ENCODE measurements at regions not wholly inside any gene's neighbourhood (a gene's known extent, or its start where the extent isn't known, plus 50 kb on each side); places are given as distances from the start of the nearest gene placed in this dataset.

- no TSS peak for BruUV-seq (replicated peaks)
- CTCF ChIA-PET: no interaction called here
- Histone ChIP-seq H3K27ac (no peak overlapping the region), H3K4me3 (no peak overlapping the region), H3K4me1 (replicated peaks; ENCODE audit: insufficient read depth) (no peaks in the 10 kb centered on the region), H3K9me3 (ENCODE audit: insufficient read depth, low read depth) (no peaks in the 10 kb centered on the region), H3F3A (ENCODE audit: insufficient read depth, low read depth) (no peaks in the 10 kb centered on the region), H3K79me2 (ENCODE audit: low read depth) (no peaks in the 10 kb centered on the region), H2AFZ (no peak overlapping the region), H4K20me1 (ENCODE audit: insufficient read depth) (no peaks in the 10 kb centered on the region), H3K27me3 (ENCODE audit: insufficient read depth, low read depth) (no peaks in the 10 kb centered on the region), H3K9me2 (ENCODE audit: insufficient read depth) (no peaks in the 10 kb centered on the region), H3K36me3 (ENCODE audit: low read depth) (no peaks in the 10 kb centered on the region), H3K4me2 (no peak overlapping the region)
- intact Hi-C loops (cut with micrococcal nuclease; ENCODE audit: unreplicated experiment): no loop called here
- no peak for DNase-seq
- POLR2A ChIA-PET (ENCODE audit: unreplicated experiment): no interaction called here
- no peak for TF ChIP-seq CTCF (conservative IDR thresholded peaks at IDR 0.05)
- no peak for TF ChIP-seq EZH2 (IDR thresholded peaks at IDR 0.05; ENCODE audit: low read depth)
These were observed 1121.5 kb downstream of the NAALADL2 start for GRCh38 chr3:175980486-175981090.

- CTCF ChIA-PET: no interaction called here
These were observed 1119.0 kb downstream of the NAALADL2 start for GRCh38 chr3:175977968-175978752.

GRCh38 chr3:175969456-175969855 is 1110.3 kb downstream of the NAALADL2 start:
- Histone ChIP-seq H3F3A (ENCODE audit: insufficient read depth, low read depth) (no peaks in the 10 kb centered on the region), H3K4me1 (replicated peaks; ENCODE audit: insufficient read depth) (no peaks in the 10 kb centered on the region), H2AFZ (no peak overlapping the region), H3K27ac (no peak overlapping the region), H3K9me2 (ENCODE audit: insufficient read depth) (no peaks in the 10 kb centered on the region), H3K27me3 (ENCODE audit: insufficient read depth, low read depth) (no peaks in the 10 kb centered on the region), H3K4me3 (no peak overlapping the region), H4K20me1 (ENCODE audit: insufficient read depth) (no peaks in the 10 kb centered on the region), H3K9me3 (ENCODE audit: insufficient read depth, low read depth) (peaks cover 3% of the 10 kb centered on the region), H3K4me2 (no peak overlapping the region), H3K36me3 (ENCODE audit: low read depth) (no peaks in the 10 kb centered on the region), H3K79me2 (ENCODE audit: low read depth) (no peaks in the 10 kb centered on the region)
- DNase-seq: no peak
- intact Hi-C loops (cut with micrococcal nuclease; ENCODE audit: unreplicated experiment): no loop called here
- CTCF ChIA-PET: no interaction called here
- BruUV-seq (replicated peaks): no TSS peak
- POLR2A ChIA-PET (ENCODE audit: unreplicated experiment): interaction anchor here (0.6 kb wide), 1 partner anchor 798 kb away, joined by 7 read pairs; no protein-coding TSS in a partner anchor
- no peak for TF ChIP-seq CTCF (conservative IDR thresholded peaks at IDR 0.05)

More at GRCh38 chr3:175977968-175978752, 1119.0 kb downstream of the NAALADL2 start:
- Histone ChIP-seq H2AFZ (no peak overlapping the region), H3K9me3 (ENCODE audit: insufficient read depth, low read depth) (no peaks in the 10 kb centered on the region), H3K9me2 (ENCODE audit: insufficient read depth) (no peaks in the 10 kb centered on the region), H3K79me2 (ENCODE audit: low read depth) (no peaks in the 10 kb centered on the region), H3F3A (ENCODE audit: insufficient read depth, low read depth) (no peaks in the 10 kb centered on the region), H3K4me1 (replicated peaks; ENCODE audit: insufficient read depth) (no peaks in the 10 kb centered on the region), H3K4me3 (no peak overlapping the region), H3K4me2 (no peak overlapping the region), H3K27me3 (ENCODE audit: insufficient read depth, low read depth) (no peaks in the 10 kb centered on the region), H3K36me3 (ENCODE audit: low read depth) (no peaks in the 10 kb centered on the region), H4K20me1 (ENCODE audit: insufficient read depth) (no peaks in the 10 kb centered on the region), H3K27ac (no peak overlapping the region)
- POLR2A ChIA-PET (ENCODE audit: unreplicated experiment): no interaction called here
- intact Hi-C loops (cut with micrococcal nuclease; ENCODE audit: unreplicated experiment): no loop called here
- TF ChIP-seq CTCF (conservative IDR thresholded peaks at IDR 0.05) (no peak), EZH2 (IDR thresholded peaks at IDR 0.05; ENCODE audit: low read depth) (no peak)
- BruUV-seq (replicated peaks): no TSS peak
- DNase-seq: no peak

All from PC-9 (cell line).